K562 (cell line): ENCODE measurements at regions not wholly inside any gene's neighbourhood (a gene's known extent, or its start where the extent isn't known, plus 50 kb on each side); places are given as distances from the start of the nearest gene placed in this dataset.

Experiments used
- CBFB ChIP-seq: sonication (generic); formaldehyde crosslinking; IDR thresholded peaks from 2 replicates; pipeline ENCODE4 v1.4.0; 2020; ENCODE audit warnings: mild to moderate bottlenecking, missing genetic modification reagents
- CTCF ChIP-seq, 3 experiments: IDR thresholded peaks in 2 of 3; conservative IDR thresholded peaks in 1 of 3; 2 replicates each; pipeline ENCODE4 v1.5.1; 2011 to 2012; ENCODE audit warnings: low read length in 3 of 3, mild to moderate bottlenecking in 3 of 3, control low read depth in 2 of 3, improper control_type of control experiment in 1 of 3, inconsistent platforms in 1 of 3, low read depth in 1 of 3, mixed read lengths in 1 of 3, moderate library complexity in 1 of 3; ENCODE audit not compliant: insufficient read depth in 2 of 3
- EGR1 ChIP-seq: fragments of 450-650 bp; conservative IDR thresholded peaks from 2 replicates; pipeline ENCODE4 v1.6.1; 2017; ENCODE audit warnings: mild to moderate bottlenecking
- EZH2 ChIP-seq: IDR thresholded peaks from 2 replicates; pipeline ENCODE4 v1.6.1; 2012; ENCODE audit warnings: low read depth, mild to moderate bottlenecking, inconsistent platforms, low read length, borderline replicate concordance
- FOXK2 ChIP-seq, 2 experiments: fragments of 450-650 bp; IDR thresholded peaks in 1 of 2; conservative IDR thresholded peaks in 1 of 2; 2 replicates each; pipeline ENCODE4 v1.6.1; 2016; ENCODE audit warnings: low read depth in 2 of 2, mild to moderate bottlenecking in 1 of 2
- NR1H2 ChIP-seq: sonication (generic); formaldehyde crosslinking; IDR thresholded peaks from 2 replicates; pipeline ENCODE4 v1.4.0; 2020; ENCODE audit warnings: mild to moderate bottlenecking, missing genetic modification reagents
- PHF8 ChIP-seq: fragments of 200-600 bp; sonication (generic); IDR thresholded peaks from 2 replicates; pipeline ENCODE4 v1.6.1; 2012; ENCODE audit warnings: mixed run types, mild to moderate bottlenecking, inconsistent platforms, low read length, moderate library complexity, borderline replicate concordance
- SMC3 ChIP-seq: conservative IDR thresholded peaks from 2 replicates; pipeline ENCODE4 v1.6.1; 2011; ENCODE audit warnings: low read depth, low read length, improper control_type of control experiment; ENCODE audit not compliant: insufficient read depth
- TCFL5 ChIP-seq: fragments of 250-450 bp; sonication (Bioruptor Pico); conservative IDR thresholded peaks from 2 replicates; pipeline ENCODE4 v1.6.1; 2021; ENCODE audit warnings: mild to moderate bottlenecking, moderate library complexity, matching md5 sums
- TEAD4 ChIP-seq, 2 experiments: sonication (generic) in 1 of 2; formaldehyde crosslinking in 1 of 2; IDR thresholded peaks; 2 replicates each; pipeline versions ENCODE4 v1.6.1 to v1.8.0; 2012 to 2022; ENCODE audit warnings: borderline replicate concordance in 1 of 2, inconsistent platforms in 1 of 2, low read length in 1 of 2, mild to moderate bottlenecking in 1 of 2, missing genetic modification reagents in 1 of 2
- THRA ChIP-seq: fragments of 450-650 bp; IDR thresholded peaks from 2 replicates; pipeline ENCODE4 v1.6.1; 2017; ENCODE audit warnings: mild to moderate bottlenecking, moderate library complexity
- ZNF217 ChIP-seq: sonication (generic); formaldehyde crosslinking; IDR thresholded peaks from 2 replicates; pipeline ENCODE4 v1.8.0; 2022; ENCODE audit warnings: mild to moderate bottlenecking, missing genetic modification reagents
- TF ChIP-seq, protein P1 (sequence below): fragments of 250-450 bp; sonication (Bioruptor Pico); IDR thresholded peaks from 2 replicates; pipeline ENCODE4 v1.5.0; 2022; ENCODE audit warnings: mild to moderate bottlenecking
- TF ChIP-seq, protein P2 (sequence below), 2 experiments: fragments of 450-650 bp in 1 of 2; sonication (generic) in 1 of 2; formaldehyde crosslinking in 1 of 2; IDR thresholded peaks in 1 of 2; conservative IDR thresholded peaks in 1 of 2; 2 replicates each; pipeline versions ENCODE4 v1.6.1 to v1.8.1; 2016 to 2023; ENCODE audit warnings: mild to moderate bottlenecking in 2 of 2, moderate library complexity in 2 of 2, inconsistent platforms in 1 of 2, missing genetic modification reagents in 1 of 2

- TF ChIP-seq ZNF217 (CRISPR knock-in tag): no peak
- TF ChIP-seq, protein P1, sequence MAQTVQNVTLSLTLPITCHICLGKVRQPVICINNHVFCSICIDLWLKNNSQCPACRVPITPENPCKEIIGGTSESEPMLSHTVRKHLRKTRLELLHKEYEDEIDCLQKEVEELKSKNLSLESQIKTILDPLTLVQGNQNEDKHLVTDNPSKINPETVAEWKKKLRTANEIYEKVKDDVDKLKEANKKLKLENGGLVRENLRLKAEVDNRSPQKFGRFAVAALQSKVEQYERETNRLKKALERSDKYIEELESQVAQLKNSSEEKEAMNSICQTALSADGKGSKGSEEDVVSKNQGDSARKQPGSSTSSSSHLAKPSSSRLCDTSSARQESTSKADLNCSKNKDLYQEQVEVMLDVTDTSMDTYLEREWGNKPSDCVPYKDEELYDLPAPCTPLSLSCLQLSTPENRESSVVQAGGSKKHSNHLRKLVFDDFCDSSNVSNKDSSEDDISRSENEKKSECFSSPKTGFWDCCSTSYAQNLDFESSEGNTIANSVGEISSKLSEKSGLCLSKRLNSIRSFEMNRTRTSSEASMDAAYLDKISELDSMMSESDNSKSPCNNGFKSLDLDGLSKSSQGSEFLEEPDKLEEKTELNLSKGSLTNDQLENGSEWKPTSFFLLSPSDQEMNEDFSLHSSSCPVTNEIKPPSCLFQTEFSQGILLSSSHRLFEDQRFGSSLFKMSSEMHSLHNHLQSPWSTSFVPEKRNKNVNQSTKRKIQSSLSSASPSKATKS (CRISPR knock-in tag): no peak
- TF ChIP-seq FOXK2 (conservative IDR thresholded peaks at IDR 0.05 in 1 of 2, IDR thresholded peaks at IDR 0.05 in 1 of 2; ENCODE audit: low read depth in 2 of 2): no peak
- TF ChIP-seq EGR1: no peak
- TF ChIP-seq, protein P2, sequence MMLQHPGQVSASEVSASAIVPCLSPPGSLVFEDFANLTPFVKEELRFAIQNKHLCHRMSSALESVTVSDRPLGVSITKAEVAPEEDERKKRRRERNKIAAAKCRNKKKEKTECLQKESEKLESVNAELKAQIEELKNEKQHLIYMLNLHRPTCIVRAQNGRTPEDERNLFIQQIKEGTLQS (IDR thresholded peaks at IDR 0.05): no peak
- TF ChIP-seq, protein P2 (CRISPR knock-in tag; conservative IDR thresholded peaks at IDR 0.05): no peak
- no peak for TF ChIP-seq THRA
- TF ChIP-seq CTCF (IDR thresholded peaks at IDR 0.05 in 2 of 3, conservative IDR thresholded peaks at IDR 0.05 in 1 of 3; ENCODE audit: insufficient read depth in 2 of 3, low read depth in 1 of 3, low read length in 3 of 3): no peak
- no peak for TF ChIP-seq TCFL5 (CRISPR knock-in tag)
- no peak for TF ChIP-seq NR1H2 (CRISPR knock-in tag)
- no peak for TF ChIP-seq EZH2
- TF ChIP-seq CBFB: no peak
- TF ChIP-seq PHF8: no peak
- TF ChIP-seq TEAD4 (IDR thresholded peaks at IDR 0.05; ENCODE audit: low read length): no peak
- TF ChIP-seq TEAD4 (CRISPR knock-in tag; IDR thresholded peaks at IDR 0.05; ENCODE audit: borderline replicate concordance): no peak
- no peak for TF ChIP-seq SMC3
Observed at GRCh38 chr7:130818056-130818455, 84.0 kb upstream of the KLF14 start.
